Cardiac septum (tissue), 1 donor: ENCODE measurements at regions not wholly inside any gene's neighbourhood (a gene's known extent, or its start where the extent isn't known, plus 50 kb on each side); places are given as distances from the start of the nearest gene placed in this dataset.

Experiments
- DNase-seq: peaks from one replicate; pipeline ENCODE4 v3.0.0-alpha.2; 2020; ENCODE audit warnings: low spot score
- intact Hi-C: fragments of 100-400 bp; cut with DNase I; formaldehyde crosslinking; loops from one replicate; pipeline ENCODE4 v1.14.0; 2022
- donor health status: DM: no; HTN: no; CAD: no.

- no peak for DNase-seq
- intact Hi-C loops, result no loop called here
These were observed 218.1 kb upstream of the CDH8 start for GRCh38 chr16:62254372-62254771.

- intact Hi-C loops, result no loop called here
- no peak for DNase-seq
These were observed 217.7 kb upstream of the CDH8 start for GRCh38 chr16:62253966-62254365.

DNA sequence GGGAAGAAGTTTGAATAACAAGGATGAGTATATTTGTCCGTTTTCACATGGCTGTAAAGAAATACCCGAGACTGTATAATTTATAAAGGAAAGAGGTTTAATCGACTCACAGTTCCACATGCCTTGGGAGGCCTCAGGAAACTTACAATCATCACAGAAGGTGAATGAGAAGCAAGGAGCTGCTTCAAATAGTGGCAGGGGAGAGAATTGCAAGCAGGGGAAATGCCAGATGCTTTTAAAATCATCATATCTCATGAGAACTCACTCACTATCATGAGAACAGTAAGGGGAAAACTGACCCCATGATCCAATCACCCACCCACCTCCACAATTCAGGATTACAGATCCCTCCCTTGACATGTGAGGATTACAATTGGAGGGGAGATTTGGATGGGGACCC is 212.8 kb upstream of the CDH8 start:
- intact Hi-C loops, result no loop called here
- DNase-seq, result no peak

DNA sequence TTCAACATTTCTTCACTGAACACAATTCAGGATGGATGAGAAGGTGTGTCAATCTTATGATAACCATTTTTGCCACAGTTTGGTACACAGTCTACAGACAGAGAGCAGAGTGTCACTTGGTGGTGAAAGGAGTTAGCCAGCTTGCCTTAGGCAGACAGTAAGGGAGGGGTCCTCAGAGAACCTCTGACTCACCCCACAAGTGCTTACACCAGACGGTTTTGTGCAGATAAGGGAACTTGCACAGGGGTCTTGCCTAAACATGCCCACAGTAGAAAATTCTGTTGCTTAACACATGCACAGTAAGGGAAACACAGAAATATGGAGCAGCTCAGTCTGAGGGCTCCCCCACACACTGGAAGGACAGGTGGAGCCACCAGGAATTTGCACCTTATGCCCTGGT is 204.5 kb upstream of the CDH8 start:
- DNase-seq, result no peak
- intact Hi-C loops, result no loop called here

DNA sequence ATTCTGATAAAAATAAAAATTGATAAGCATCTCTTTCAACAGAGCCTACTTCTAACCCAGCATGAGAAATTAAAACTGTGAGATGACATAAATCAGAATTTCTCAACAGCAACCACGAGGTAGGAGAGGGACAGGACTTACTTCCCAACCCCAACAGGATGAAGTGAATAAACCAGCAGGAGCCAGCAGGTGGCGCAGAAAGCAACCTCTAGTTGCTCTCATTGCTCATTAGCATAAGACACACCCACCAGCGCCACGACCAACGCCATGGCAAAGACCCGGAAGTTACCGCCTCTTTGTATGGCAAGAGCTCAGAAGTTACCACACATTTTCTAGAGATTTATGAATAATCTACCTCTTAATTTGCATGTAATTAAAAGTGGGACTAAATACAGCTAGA is 189.4 kb upstream of the CDH8 start:
- DNase-seq, result no peak
- intact Hi-C loops, result no loop called here

GRCh38 chr16:62224646-62225209 is 188.5 kb upstream of the CDH8 start:
- no peak for DNase-seq
- intact Hi-C loops, result no loop called here

GRCh38 chr16:62216837-62217236 is 180.6 kb upstream of the CDH8 start:
- no peak for DNase-seq
- intact Hi-C loops, result no loop called here

DNA sequence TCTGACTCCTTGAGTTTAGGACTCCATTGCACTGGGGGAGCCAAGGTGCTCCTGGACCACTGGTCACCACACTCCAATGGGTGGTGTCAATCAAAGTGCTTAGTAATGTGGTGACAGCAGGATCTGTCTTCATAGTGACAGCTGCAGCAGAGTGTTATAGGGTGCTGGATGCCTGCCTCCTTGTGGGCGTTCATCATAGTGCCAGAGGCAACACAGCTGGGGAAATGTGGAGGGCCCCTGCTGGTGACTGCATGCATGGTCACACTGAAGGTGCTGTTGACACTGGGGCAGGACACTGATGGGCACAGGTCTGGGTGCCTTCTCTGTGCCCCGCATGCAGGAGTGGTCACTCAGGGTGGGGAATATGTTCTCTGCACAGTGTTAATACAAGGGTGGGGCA is 177.5 kb upstream of the CDH8 start:
- intact Hi-C loops, result no loop called here
- DNase-seq, result no peak

DNA sequence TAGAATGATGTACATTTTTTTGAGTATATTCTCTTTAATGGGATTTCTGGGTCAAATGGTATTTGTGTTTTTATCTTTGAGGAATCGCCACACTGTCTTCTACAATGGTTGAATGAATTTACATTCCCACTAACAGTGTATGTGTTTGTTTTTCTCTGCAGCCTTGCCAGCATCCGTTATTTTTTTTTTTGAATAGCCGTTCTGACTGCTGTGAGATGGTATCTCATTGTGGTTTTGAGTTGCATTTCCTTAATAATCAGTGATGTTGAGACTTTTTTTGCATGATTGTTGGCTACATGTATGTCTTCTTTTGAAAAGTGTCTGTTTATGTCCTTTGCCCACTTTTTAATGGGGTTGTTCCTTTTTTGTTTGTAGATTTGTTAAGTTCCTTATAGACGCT is 172.7 kb upstream of the CDH8 start:
- DNase-seq, result no peak
- intact Hi-C loops, result no loop called here

- intact Hi-C loops, result no loop called here
- no peak for DNase-seq
These were observed 169.2 kb upstream of the CDH8 start for GRCh38 chr16:62205459-62205858.

DNA sequence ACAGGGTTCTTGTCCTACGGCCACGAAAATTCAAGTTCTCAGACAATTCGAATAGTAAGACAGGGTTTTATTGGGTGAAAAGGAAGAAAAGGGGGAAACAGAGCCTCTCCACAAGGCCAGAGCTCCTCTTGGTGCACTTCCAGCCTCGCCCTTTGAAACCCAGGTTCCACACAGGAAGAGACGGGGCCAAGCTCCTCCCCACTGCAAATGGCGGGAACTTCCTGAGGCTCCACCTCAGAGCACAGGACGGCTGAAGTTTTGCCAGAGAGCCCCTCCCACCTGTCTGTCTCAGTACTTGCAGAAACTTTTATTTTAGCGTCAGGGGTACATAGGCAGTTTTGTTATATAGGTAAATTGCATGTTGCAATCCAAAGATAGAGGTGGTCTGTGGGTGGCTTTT is 165.7 kb upstream of the CDH8 start:
- intact Hi-C loops, result no loop called here
- DNase-seq, result no peak

DNA sequence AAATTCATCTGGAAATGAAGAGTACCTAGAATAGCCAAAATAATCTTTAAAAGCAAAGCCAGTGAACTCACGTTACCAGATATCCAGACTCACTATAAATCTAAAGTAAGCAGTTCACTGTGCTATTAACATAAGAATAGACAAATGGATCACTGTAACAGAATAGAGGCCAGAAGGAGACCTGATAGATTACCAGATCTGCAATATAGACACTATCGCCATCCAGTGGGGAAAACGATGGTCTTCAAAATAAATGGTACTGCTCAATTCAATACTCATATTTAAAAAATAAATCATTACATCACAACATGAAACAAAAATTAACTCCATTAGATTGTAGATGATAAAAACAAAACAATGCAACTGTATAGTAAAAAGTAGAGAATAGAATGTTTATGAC is 158.6 kb upstream of the CDH8 start:
- no peak for DNase-seq
- intact Hi-C loops, result no loop called here

DNA sequence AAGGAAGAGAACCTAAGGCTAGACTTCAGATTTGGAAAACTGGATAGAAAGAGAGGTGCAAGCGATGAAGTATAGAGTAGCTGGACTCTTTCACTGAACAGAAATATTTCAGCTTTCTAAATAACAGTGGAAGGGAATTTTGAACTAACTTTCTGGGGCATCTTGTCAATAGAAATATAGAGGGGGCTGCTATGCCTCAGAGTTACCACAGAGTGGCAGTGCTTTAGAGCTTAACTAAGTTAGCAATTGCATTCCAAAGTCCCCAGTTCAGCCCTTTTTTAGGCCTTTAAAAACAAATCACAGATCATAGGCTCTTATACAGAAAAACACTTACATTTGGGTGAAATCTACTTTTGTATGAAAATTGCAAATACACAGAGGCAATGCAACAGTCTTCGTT is 154.2 kb upstream of the CDH8 start:
- DNase-seq, result no peak
- intact Hi-C loops, result no loop called here

DNA sequence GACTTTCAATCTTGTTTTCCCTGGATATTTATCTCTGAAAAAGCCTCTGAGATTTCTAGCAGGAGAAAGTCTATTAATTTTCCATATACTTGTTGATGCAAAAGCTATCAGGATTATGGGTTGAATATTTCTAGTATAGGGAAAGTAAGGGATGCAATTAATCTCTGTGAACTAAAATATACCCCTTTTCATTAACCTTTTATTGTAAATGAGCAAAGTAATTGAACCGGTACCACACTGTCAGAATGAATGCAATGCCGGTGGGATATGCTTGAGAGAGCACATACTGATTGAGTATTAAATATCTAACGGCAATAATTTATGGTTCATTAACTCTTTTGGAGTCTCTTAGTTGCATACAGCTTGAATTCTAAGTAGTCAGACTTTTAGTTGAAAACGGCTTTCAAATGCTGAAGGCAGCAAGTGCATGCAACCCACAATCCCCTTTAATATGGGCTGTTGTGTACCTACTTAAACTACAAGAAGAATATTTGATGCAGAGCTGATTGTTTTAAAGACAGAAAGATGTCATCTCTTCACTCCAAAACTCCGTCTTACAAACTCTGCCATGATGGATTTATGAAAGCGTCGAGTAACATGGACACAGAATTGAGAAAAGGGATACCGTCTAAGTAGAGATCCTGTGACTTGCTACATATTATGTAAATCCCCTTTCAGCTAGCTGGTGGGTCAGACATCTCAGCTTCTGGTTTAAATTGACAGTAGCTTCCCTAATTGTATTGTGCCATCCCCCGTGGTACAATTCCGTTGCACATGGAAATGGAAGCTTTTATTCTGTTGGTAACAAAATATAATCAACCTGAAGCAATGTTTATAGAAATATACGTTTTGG is 141.3 kb upstream of the CDH8 start:
- DNase-seq, result no peak
- intact Hi-C loops, result no loop called here

- intact Hi-C loops, result no loop called here
- DNase-seq, result no peak
These were observed 134.4 kb upstream of the CDH8 start for GRCh38 chr16:62170642-62171041.

- intact Hi-C loops, result no loop called here
- DNase-seq, result no peak
These were observed 131.3 kb upstream of the CDH8 start for GRCh38 chr16:62167551-62167950.

GRCh38 chr16:62157544-62157943 is 121.3 kb upstream of the CDH8 start:
- intact Hi-C loops, result no loop called here
- no peak for DNase-seq

GRCh38 chr16:62156971-62157370 is 120.7 kb upstream of the CDH8 start:
- intact Hi-C loops, result no loop called here
- DNase-seq, result no peak

DNA sequence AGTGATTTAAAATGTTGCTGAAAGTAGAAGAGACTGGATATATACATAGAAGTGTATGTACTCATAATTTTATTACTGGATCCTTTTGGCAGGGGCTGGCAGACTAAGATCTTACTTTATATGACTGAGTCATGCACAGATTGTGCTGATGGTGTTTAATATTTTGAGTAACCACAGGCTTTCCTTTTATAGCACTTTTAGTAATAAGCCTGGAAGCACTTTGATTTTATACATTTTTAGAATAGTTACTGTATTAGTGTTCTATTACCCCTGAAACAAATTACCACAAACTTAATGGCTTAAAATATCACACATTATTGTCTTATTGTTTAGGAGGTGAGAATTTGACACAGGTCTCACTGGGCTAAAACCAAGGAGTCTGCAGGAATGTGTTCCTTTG is 113.4 kb upstream of the CDH8 start:
- intact Hi-C loops, result no loop called here
- DNase-seq, result no peak

GRCh38 chr16:62137996-62138395 is 101.8 kb upstream of the CDH8 start:
- no peak for DNase-seq
- intact Hi-C loops, result no loop called here

- intact Hi-C loops, result no loop called here
- no peak for DNase-seq
These were observed 99.7 kb upstream of the CDH8 start for GRCh38 chr16:62135911-62136310.

DNA sequence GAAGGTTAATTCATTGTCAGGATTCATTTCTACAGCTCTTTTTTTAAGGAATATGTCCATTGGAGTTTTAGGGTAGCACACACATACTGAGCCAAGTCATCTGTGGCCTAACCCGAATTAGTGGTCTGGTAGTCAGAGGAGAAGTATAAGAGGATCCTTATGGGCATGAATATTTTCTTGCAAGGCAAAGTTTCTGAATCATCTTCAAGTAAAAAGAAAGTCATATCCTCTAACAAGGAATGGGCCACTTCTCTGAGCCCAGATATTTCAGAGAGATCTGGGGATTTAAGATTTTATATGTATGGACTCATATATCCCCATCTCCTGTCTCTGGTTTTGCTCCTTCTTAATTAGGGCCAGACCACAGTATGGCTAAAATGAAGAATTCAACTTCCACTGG is 99.2 kb upstream of the CDH8 start:
- intact Hi-C loops, result no loop called here
- no peak for DNase-seq
